PC-9 (cell line): ENCODE measurements at regions not wholly inside any gene's neighbourhood (a gene's known extent, or its start where the extent isn't known, plus 50 kb on each side); places are given as distances from the start of the nearest gene placed in this dataset.

Experiments used
- EZH2 ChIP-seq: fragments of 200-600 bp; sonication (generic); IDR thresholded peaks from 2 replicates; pipeline ENCODE4 v1.8.0; 2017; ENCODE audit warnings: antibody characterized with exemption, low read depth
- TF ChIP-seq, protein P1 (sequence below): fragments of 200-600 bp; sonication (generic); conservative IDR thresholded peaks from 2 replicates; pipeline ENCODE4 v1.6.1; 2017; ENCODE audit warnings: mixed run types, antibody characterized with exemption, mild to moderate bottlenecking, moderate library complexity

DNA sequence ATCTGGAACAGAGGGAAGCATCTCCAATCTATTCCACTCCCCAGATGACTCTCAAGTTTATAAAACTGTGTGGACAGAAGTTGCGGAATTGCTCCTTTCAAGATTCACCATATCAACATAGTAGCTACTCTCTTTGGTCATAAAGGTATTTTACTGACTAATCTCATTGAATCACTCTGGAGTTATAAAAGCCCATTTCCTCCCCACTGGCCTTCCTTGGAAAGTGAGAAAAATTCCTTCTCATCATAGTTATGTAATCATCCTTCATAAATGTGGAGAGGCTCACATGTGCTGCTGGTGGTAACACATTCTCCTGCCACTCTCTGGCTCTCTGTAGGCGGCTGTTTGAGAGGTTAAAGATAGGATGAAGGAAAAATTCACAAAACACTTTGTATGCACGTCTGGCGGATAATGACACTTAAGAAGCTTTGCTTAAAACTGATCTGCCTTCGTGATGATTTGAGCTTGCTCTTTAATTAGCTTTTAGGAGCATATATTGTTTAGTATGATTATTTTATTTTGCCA is 1034.0 kb upstream of the EEF2KMT start:
- TF ChIP-seq, protein P1, sequence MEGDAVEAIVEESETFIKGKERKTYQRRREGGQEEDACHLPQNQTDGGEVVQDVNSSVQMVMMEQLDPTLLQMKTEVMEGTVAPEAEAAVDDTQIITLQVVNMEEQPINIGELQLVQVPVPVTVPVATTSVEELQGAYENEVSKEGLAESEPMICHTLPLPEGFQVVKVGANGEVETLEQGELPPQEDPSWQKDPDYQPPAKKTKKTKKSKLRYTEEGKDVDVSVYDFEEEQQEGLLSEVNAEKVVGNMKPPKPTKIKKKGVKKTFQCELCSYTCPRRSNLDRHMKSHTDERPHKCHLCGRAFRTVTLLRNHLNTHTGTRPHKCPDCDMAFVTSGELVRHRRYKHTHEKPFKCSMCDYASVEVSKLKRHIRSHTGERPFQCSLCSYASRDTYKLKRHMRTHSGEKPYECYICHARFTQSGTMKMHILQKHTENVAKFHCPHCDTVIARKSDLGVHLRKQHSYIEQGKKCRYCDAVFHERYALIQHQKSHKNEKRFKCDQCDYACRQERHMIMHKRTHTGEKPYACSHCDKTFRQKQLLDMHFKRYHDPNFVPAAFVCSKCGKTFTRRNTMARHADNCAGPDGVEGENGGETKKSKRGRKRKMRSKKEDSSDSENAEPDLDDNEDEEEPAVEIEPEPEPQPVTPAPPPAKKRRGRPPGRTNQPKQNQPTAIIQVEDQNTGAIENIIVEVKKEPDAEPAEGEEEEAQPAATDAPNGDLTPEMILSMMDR, result no peak
- TF ChIP-seq EZH2, result no peak
